Left cardiac atrium (tissue), 4 donors: ENCODE measurements at regions not wholly inside any gene's neighbourhood (a gene's known extent, or its start where the extent isn't known, plus 50 kb on each side); places are given as distances from the start of the nearest gene placed in this dataset.
"Not testable (repeated sequence)": the region's sequence is repeated elsewhere in the genome, so short reads cannot be mapped to it uniquely, and the experiment has no call there.

Source experiments
- ATAC-seq, 2 donors: fragments of 200-7000 bp; cut with Tn5 transposase; one replicate each; pipeline ENCODE4 v1.9.1; 2020; ENCODE audit warnings: mild to moderate bottlenecking in 2 of 2, moderate library complexity in 2 of 2
- DNase-seq: peaks from one replicate; pipeline ENCODE4 v3.0.0-alpha.2; 2020
- intact Hi-C, 2 donors: fragments of 100-400 bp; cut with DNase I; formaldehyde crosslinking; loops; one replicate each; pipeline versions ENCODE4 v1.14.1 to v1.15.1; 2022 to 2023
- donor health status: DM: no; HTN: yes; CAD: no.
- donor health status: DM: no; HTN: yes; CAD: no; lungs with severe emphysema.
- donor health status: DM: yes; HTN: yes; CAD: no.
- donor health status: Dilated cardiomyopathy.

- ATAC-seq, result no peak
- intact Hi-C loops, result no loop called here
Measured at GRCh38 chr6:99668036-99668705, 61.5 kb downstream of the PRDM13 start.

DNA sequence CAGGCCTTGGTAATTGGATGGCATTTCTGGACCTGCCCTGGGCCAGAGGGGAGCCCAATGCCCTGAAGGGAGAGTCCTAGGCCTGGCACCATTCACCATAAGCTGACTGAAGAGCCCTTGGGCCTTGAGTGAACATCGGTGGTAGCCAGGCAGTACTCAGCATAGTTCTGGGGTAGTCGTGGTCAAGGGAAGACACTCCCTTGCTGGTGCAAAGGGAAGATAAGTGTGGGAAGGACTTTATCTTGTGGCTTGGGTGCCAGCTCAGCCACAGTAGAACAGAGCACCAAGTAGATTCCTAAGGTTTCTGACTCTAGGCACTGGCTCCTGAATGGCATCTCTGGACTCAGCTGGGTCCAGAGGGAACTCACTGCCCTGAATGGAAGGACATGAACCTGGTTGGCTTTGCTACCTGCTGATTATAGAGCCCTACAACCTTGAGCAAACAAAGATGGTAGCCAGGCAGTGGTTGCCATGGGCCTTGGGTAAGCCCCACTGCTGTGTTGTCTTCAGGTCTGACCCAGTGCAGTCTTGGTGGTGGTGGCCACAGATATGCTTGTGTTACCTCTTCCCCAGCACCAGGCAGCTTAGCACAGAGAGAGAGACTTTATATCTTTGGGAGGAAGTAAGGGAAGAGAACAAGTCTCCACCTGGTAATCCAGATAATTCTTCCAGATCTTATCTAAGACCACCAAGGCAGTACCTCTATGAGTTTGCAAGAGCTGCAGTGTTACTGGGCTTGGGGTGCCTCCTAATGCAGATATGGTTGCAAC is 83.5 kb downstream of the PRDM13 start:
- intact Hi-C loops, result no loop called here
- DNase-seq (no peak), ATAC-seq (no peak)

More at GRCh38 chr6:99668036-99668705, 61.5 kb downstream of the PRDM13 start:
- DNase-seq, result no peak

DNA sequence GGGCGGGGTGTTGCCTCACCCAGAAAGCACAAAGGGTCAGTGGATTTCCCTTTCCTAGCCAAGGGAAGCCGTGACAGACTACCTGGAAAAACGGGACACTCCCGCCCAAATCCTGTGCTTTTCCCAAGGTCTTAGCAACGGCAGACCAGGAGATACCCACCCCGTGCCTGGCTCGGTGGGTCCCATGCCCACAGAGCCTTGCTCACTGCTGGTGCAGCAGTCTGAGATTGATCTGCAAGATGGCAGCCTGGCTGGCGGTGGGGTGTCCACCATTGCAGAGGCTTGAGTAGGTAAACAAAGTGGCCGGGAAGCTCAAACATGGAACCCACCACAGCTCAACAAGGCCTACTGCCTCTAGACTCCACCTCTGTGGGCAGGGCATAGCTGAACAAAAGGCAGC is 95.7 kb downstream of the PRDM13 start:
- DNase-seq, intact Hi-C loops, ATAC-seq: not testable (repeated sequence)

- intact Hi-C loops, result no loop called here
- ATAC-seq, result no peak
- DNase-seq, result no peak
Measured at GRCh38 chr6:99709062-99709461, 102.4 kb downstream of the PRDM13 start.

- DNase-seq (no peak), ATAC-seq (no peak)
- intact Hi-C loops, result no loop called here
Measured at GRCh38 chr6:99711302-99711701, 104.7 kb downstream of the PRDM13 start.

DNA sequence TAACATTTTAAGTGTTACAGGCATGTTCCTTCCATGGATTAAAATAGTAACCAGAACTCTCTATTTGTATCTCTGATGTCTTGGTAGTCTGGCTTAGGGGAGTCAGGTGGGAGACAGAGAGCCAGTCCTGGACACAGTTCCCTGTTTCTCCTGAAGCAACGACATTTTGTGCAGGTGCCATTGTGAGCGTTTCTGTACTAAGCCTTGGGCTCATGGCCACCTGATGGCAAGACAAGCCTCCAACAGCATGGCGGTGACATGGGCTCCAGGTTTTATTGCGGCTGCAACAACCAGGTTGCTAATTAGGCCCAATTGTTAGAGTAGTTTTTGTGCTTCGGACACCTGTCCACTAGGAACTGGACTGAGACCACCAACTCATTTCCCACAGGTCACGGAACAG is 105.3 kb downstream of the PRDM13 start:
- ATAC-seq (no peak), DNase-seq (no peak)
- intact Hi-C loops, result no loop called here

DNA sequence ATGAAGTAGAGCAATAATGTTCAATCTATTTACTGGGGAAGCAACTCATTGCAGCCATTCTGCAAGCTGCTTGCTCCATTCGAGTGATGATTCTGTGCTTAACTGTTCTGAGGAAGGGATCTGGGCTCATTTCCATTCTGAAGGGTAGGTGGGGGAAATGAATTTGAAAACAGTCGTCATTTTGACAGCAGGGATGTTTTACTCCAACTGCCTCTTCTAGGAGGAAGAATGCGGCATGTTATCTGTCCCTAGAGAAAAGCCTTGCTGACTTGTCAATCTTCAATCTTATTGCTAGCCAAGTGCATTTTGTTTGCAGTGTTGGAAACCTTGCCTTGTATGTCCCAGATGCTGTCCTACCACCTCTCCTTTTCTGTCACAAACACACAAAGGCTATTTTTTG is 105.9 kb downstream of the PRDM13 start:
- no peak for DNase-seq
- intact Hi-C loops, result no loop called here
- ATAC-seq, result no peak

DNA sequence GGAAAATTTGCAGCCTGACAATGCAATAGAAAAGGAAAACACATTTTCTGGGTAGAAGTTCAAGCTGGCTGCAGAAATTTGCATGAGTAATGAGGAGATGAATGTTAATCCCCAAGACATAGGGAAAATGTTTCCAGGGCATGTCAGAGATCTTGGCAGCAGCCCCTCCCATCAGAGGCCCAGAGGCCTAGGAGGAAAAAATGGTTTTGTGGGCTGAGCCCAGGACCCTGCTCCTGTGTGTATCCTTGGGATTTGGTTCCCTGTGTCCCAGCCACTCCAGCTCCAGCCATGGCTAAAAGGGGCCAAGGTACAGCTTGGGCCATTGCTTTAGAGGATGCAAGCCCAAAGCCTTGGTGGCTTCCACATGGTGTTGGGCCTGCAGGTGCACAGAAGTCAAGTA is 115.4 kb downstream of the PRDM13 start:
- intact Hi-C loops, DNase-seq: not testable (repeated sequence)

GRCh38 chr6:99730237-99730636 is 123.6 kb downstream of the PRDM13 start:
- ATAC-seq, intact Hi-C loops: not testable (repeated sequence)

More for the DNA sequence above, 115.4 kb downstream of the PRDM13 start:
- not testable (repeated sequence) for ATAC-seq

DNA sequence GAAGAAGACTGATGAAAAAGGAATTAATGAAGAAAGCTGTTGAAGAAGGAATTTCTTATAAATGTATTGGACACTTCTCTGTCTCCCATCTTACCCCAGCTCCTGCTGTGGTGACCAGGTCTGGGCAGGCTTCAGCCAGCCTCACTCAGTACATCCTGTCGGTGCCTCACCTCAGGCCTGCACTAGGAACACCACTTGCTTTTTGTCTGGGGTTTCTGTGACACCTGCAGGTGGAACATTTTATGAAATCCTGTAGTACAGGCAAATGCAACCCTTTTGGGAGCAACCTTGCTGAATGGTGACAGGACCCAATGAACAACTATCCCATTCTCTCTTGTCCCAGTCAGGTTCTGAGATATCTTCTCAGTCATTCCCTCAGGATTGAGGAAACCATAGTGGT is 129.7 kb downstream of the PRDM13 start:
- DNase-seq (no peak), ATAC-seq (no peak)
- intact Hi-C loops, result no loop called here

More at GRCh38 chr6:99730237-99730636, 123.6 kb downstream of the PRDM13 start:
- DNase-seq, result not testable (repeated sequence)

DNA sequence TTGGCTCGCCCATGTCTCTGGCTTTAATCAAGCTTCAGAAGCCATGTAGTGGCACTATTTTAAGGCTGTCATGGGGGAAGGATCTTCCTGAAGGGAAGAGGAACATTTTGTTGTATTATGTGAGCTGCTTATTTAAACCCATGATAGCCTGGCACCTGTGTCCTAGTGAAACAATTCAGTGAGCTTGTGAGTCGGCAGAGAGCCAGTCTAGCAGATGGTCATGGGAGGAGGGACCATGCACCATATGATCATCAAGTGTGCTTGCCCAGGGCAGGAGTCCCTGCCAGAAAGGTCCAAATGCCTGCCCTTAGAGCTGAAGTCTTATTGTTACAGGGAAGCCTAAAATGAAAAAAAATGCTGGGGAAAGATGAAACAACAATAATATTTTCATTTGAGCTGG is 132.9 kb downstream of the PRDM13 start:
- intact Hi-C loops, result no loop called here
- DNase-seq (no peak), ATAC-seq (no peak)

GRCh38 chr6:99741092-99741491 is 134.5 kb downstream of the PRDM13 start:
- ATAC-seq (no peak), DNase-seq (no peak)
- intact Hi-C loops, result loop anchor here in 1 of 2 donors (10.0 kb wide), 1 partner anchor 146 kb away; no protein-coding TSS in a partner anchor

DNA sequence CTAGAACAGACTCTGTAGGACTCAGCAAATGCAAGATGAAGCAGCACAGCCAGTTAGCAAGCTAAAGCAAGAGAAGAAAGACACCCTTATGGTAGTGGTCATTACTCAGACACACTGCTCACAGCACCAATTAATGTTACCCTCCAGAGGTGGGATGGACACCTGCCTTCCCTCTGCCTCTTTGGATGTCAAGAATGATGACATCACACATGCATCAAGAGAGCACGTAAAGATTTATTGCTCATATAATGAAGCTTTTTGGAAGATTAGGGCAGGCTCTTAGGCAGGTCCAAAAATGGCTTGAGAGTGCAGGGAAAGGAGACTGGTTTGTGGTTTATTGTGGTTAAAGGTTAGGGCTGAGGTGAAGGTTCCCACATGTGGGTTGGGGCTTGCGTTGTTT is 137.0 kb downstream of the PRDM13 start:
- ATAC-seq (no peak), DNase-seq (no peak)
- intact Hi-C loops, result loop anchor here in 1 of 2 donors (10.0 kb wide), 1 partner anchor 149 kb away; no protein-coding TSS in a partner anchor

GRCh38 chr6:99745651-99746050 is 139.0 kb downstream of the PRDM13 start:
- ATAC-seq (no peak), DNase-seq (no peak)
- intact Hi-C loops, result loop anchor here (2.0 to 10.0 kb wide), 3 partner anchors 151 to 279 kb away; no protein-coding TSS in a partner anchor

DNA sequence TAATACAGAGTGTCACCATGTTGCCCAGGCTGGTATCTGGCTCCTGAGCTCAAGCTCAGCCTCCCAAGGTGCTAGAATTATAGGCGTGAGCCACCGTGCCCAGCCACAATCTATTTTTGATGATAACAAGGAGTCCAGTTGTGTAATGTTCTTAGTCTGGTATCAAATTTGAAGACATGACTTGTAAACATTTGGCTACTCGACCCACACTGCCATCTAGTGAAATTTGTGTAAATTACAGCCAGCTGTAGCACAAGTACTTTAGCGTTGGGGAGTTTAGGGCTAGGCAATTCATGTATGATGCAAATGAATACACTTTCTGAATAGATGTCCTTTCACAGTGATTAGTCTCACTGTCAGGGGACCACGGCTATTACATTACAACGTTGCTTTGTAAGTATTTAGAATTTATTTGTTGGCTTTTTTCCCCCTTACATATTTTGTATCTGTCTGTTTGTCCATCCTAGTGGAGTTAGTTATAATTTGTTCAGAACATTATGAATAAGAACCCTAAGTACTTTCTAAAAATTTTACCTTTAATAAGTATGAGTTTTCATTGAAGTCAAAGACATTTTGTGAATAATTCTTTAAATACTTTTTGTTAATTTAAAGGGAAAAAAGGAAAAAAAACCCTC is 139.7 kb downstream of the PRDM13 start:
- DNase-seq, result peak; percentile 24
- ATAC-seq, result peak; percentile 70 to 76
- intact Hi-C loops, result loop anchor here (2.0 to 10.0 kb wide), 3 partner anchors 152 to 280 kb away; no protein-coding TSS in a partner anchor

DNA sequence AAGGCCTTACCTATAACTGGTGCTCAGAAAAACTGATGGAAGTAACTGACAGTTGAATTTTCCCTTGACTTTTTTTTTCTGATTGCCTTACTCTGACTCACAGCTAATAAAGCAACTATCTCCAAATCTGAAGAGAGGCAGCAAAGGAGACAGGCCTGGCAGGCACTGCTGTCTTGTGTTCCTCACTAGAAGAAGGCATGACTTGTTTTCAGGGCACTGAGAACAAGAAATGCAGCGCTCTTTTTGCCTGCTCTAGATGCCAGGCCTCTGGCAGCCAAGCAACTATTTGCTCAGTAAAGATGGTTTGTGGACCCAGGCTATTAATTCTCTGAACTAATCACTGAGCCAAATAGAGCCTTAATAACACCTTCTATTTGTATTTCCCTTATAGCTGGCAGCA is 155.1 kb downstream of the PRDM13 start:
- no peak for DNase-seq
- peak in 1 of 2 donors; percentile 35 for ATAC-seq
- intact Hi-C loops, result no loop called here

DNA sequence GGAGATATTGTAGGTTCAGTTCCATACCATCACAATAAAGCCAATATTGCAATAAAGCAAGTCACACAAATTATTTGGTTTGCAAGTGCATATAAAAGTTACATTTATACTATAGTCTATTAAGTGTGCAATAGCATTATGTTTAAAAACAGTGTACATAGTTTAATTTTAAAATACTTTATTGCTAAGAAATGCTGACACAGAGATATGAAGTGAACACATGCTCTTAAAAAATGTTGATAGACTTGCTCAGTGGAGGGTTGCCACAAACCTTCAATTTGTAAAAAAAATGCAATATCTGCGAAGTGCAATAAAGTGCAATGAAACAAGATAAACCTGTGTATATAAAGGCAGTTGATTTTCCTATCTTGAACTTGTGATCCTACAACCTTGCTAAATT is 161.5 kb downstream of the PRDM13 start:
- no peak for ATAC-seq
- no peak for DNase-seq
- intact Hi-C loops, result no loop called here

DNA sequence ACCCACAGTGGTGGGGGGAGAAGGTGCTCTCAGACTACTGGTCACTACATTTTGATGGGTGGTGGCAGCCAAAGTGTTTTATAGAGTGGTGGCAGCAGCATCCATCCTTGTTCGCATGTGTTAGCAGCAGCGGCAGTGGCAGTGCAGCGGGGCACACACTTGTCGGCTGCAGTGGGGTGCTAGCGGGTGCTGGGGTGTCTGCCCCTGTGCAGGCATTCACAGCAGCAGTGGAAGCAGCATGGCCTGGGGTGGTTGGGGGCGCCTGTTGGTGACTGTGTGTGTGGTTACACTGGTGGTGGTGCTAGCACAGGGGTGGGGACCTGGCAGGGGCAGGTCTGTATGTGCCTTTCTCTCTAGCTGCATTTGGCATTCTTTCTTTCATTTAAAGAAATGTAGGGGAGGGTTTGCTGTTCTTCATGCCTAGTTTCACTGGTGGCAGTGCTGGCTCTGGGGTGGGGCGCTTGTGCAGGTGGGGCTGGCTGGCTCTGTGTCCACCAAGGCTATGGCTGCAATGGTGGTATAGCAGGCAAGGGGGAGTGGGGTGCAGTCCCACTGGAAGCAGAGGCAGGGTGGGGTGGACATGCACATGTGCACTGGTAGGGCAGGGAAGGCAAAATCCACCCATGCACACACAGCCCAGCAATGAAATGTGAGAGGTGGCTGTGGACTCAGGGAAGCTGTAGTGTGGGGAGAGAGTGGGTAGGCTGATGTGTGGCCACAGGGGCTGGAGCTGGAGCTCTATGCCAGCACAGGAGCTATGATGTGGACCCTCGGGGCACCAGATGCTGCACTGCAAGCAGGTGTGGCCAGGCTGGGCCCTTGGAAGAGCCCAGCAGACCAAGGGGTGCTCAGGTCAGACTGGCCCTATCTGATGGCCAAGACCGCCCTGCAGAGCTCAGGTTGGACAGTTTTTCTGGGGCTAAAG is 173.3 kb downstream of the PRDM13 start:
- DNase-seq (no peak), ATAC-seq (no peak)
- intact Hi-C loops, result no loop called here

- no peak for ATAC-seq
- intact Hi-C loops, result no loop called here
- DNase-seq, result no peak
Measured at GRCh38 chr6:99780556-99780885, 173.9 kb downstream of the PRDM13 start.
